Mesendoderm (in vitro differentiated cells): ENCODE measurements at regions not wholly inside any gene's neighbourhood (a gene's known extent, or its start where the extent isn't known, plus 50 kb on each side); places are given as distances from the start of the nearest gene placed in this dataset.

Source experiments
- DNase-seq: peaks from one replicate; pipeline ENCODE4 v3.0.0; 2013
- H2AK5ac ChIP-seq: 2 replicates; pipeline ENCODE4 v1.6.1; 2013; ENCODE audit warnings: low read length, inconsistent platforms
- H2BK120ac ChIP-seq: 2 replicates; pipeline ENCODE4 v1.6.1; 2013; ENCODE audit warnings: low read depth, mild to moderate bottlenecking, low read length, moderate library complexity, mixed read lengths
- H2BK15ac ChIP-seq: replicated peaks from 2 replicates; pipeline ENCODE4 v1.6.1; 2013; ENCODE audit warnings: low read depth, mild to moderate bottlenecking, moderate library complexity
- H2BK5ac ChIP-seq: 2 replicates; pipeline ENCODE4 v1.6.1; 2013; ENCODE audit warnings: low read length, inconsistent platforms
- H3K18ac ChIP-seq: 2 replicates; pipeline ENCODE4 v1.6.1; 2013; ENCODE audit warnings: mild to moderate bottlenecking, low read length, mixed read lengths
- H3K23ac ChIP-seq: one replicate; pipeline ENCODE4 v1.6.1; 2013; ENCODE audit warnings: low read length
- H3K27ac ChIP-seq: 2 replicates; pipeline ENCODE4 v1.5.1; 2013; ENCODE audit warnings: low read depth, mild to moderate bottlenecking, inconsistent platforms, low read length, moderate library complexity
- H3K27me3 ChIP-seq: 2 replicates; pipeline ENCODE4 v1.6.1; 2013; ENCODE audit warnings: low read length, control low read depth, mild to moderate bottlenecking, inconsistent platforms; ENCODE audit not compliant: insufficient read depth, poor library complexity
- H3K36me3 ChIP-seq: 2 replicates; pipeline ENCODE4 v1.6.1; 2013; ENCODE audit warnings: low read length, inconsistent platforms; ENCODE audit not compliant: control insufficient read depth, insufficient read depth
- H3K4ac ChIP-seq: one replicate; pipeline ENCODE4 v1.6.1; 2013; ENCODE audit warnings: low read depth, mild to moderate bottlenecking, low read length, moderate library complexity
- H3K4me1 ChIP-seq: 2 replicates; pipeline ENCODE4 v1.6.1; 2013; ENCODE audit warnings: low read depth, low read length, inconsistent platforms; ENCODE audit not compliant: control insufficient read depth
- H3K4me2 ChIP-seq: 2 replicates; pipeline ENCODE4 v1.6.1; 2013; ENCODE audit warnings: low read length
- H3K4me3 ChIP-seq: 2 replicates; pipeline ENCODE4 v1.5.1; 2013; ENCODE audit warnings: mild to moderate bottlenecking, low read length
- H3K56ac ChIP-seq: one replicate; pipeline ENCODE4 v1.6.1; 2013; ENCODE audit warnings: low read length
- H3K79me1 ChIP-seq: 2 replicates; pipeline ENCODE4 v1.6.1; 2013; ENCODE audit warnings: low read length, inconsistent platforms
- H3K79me2 ChIP-seq: 2 replicates; pipeline ENCODE4 v1.6.1; 2013; ENCODE audit warnings: mild to moderate bottlenecking, low read length; ENCODE audit not compliant: control insufficient read depth, insufficient read depth
- H3K9ac ChIP-seq: 2 replicates; pipeline ENCODE4 v1.6.1; 2013; ENCODE audit warnings: low read length, inconsistent platforms
- H4K5ac ChIP-seq: one replicate; pipeline ENCODE4 v1.6.1; 2013; ENCODE audit warnings: low read length
- H4K8ac ChIP-seq: one replicate; pipeline ENCODE4 v1.6.1; 2013; ENCODE audit warnings: low read depth, mild to moderate bottlenecking, control low read depth, low read length, moderate library complexity
- WGBS: extraction: QIAGEN DNeasy Blood & Tissue Kit; methylation state at CpG from one replicate; pipeline ENCODE4 v1.1.7; 2013; ENCODE audit warnings: low lambda C conversion rate, missing lambda C conversion rate; ENCODE audit not compliant: insufficient coverage; ENCODE audit errors: extremely low coverage; 5-methylcytosine and 5-hydroxymethylcytosine counted together

GRCh38 chr2:204344119-204344518 is 201.2 kb upstream of the PARD3B start:
- Histone ChIP-seq H3K4me1 (no peaks in the 10 kb centered on the region), H4K8ac (no peak overlapping the region), H2AK5ac (no peak overlapping the region), H3K27ac (no peak overlapping the region), H4K5ac (no peak overlapping the region), H3K4ac (no peak overlapping the region), H3K79me2 (no peaks in the 10 kb centered on the region), H3K79me1 (no peaks in the 10 kb centered on the region), H2BK5ac (no peak overlapping the region), H3K36me3 (no peaks in the 10 kb centered on the region), H3K9ac (no peak overlapping the region), H3K4me2 (no peak overlapping the region), H3K18ac (no peak overlapping the region), H2BK15ac (no peak overlapping the region), H3K4me3 (no peak overlapping the region), H2BK120ac (no peak overlapping the region), H3K56ac (no peak overlapping the region), H3K23ac (no peak overlapping the region), H3K27me3 (no peaks in the 10 kb centered on the region)
- DNase-seq = no peak
- no CpG with 5 or more reads among the region's 2 CpGs for WGBS

- H2BK120ac ChIP-seq = no peak overlapping the region
- WGBS = no CpG with 5 or more reads among the region's 3 CpGs
Measured at GRCh38 chr2:204346906-204347305, 198.4 kb upstream of the PARD3B start.

GRCh38 chr2:204353823-204354222 is 191.5 kb upstream of the PARD3B start:
- Histone ChIP-seq H3K4me3 (no peak overlapping the region), H3K27ac (no peak overlapping the region), H2BK15ac (no peak overlapping the region), H3K56ac (no peak overlapping the region), H3K27me3 (no peaks in the 10 kb centered on the region), H2BK120ac (no peak overlapping the region), H2AK5ac (no peak overlapping the region), H3K36me3 (no peaks in the 10 kb centered on the region), H4K5ac (no peak overlapping the region), H2BK5ac (no peak overlapping the region), H3K23ac (no peak overlapping the region), H3K4ac (no peak overlapping the region), H3K79me2 (no peaks in the 10 kb centered on the region), H3K4me1 (no peaks in the 10 kb centered on the region), H3K79me1 (no peaks in the 10 kb centered on the region), H4K8ac (no peak overlapping the region), H3K9ac (no peak overlapping the region), H3K18ac (no peak overlapping the region), H3K4me2 (no peak overlapping the region)
- WGBS = no CpG with 5 or more reads among the region's 4 CpGs
- no peak for DNase-seq

More at GRCh38 chr2:204346906-204347305, 198.4 kb upstream of the PARD3B start:
- no peak overlapping the region for H3K56ac ChIP-seq
- H3K79me1 ChIP-seq = no peaks in the 10 kb centered on the region
- H3K4me1 ChIP-seq = no peaks in the 10 kb centered on the region
- H3K4ac ChIP-seq = no peak overlapping the region
- no peak overlapping the region for H2BK5ac ChIP-seq
- H3K27ac ChIP-seq = no peak overlapping the region
- no peak overlapping the region for H2AK5ac ChIP-seq
- no peaks in the 10 kb centered on the region for H3K79me2 ChIP-seq
- H3K18ac ChIP-seq = no peak overlapping the region
- no peak overlapping the region for H3K9ac ChIP-seq
- no peak overlapping the region for H2BK15ac ChIP-seq
- no peak overlapping the region for H3K4me2 ChIP-seq
- H4K8ac ChIP-seq = no peak overlapping the region
- no peak overlapping the region for H4K5ac ChIP-seq
- no peaks in the 10 kb centered on the region for H3K36me3 ChIP-seq
- H3K4me3 ChIP-seq = no peak overlapping the region
- no peaks in the 10 kb centered on the region for H3K27me3 ChIP-seq
- H3K23ac ChIP-seq = no peak overlapping the region
- no peak for DNase-seq

- WGBS = no CpG with 5 or more reads among the region's 2 CpGs
- Histone ChIP-seq H3K4ac (no peak overlapping the region), H3K36me3 (no peaks in the 10 kb centered on the region), H2AK5ac (no peak overlapping the region), H3K27ac (no peak overlapping the region), H3K4me3 (no peak overlapping the region), H2BK15ac (no peak overlapping the region), H3K4me2 (no peak overlapping the region), H2BK120ac (no peak overlapping the region), H2BK5ac (no peak overlapping the region), H4K5ac (no peak overlapping the region), H4K8ac (no peak overlapping the region), H3K79me1 (no peaks in the 10 kb centered on the region), H3K18ac (no peak overlapping the region), H3K27me3 (no peaks in the 10 kb centered on the region), H3K23ac (no peak overlapping the region), H3K56ac (no peak overlapping the region), H3K4me1 (no peaks in the 10 kb centered on the region), H3K9ac (no peak overlapping the region), H3K79me2 (no peaks in the 10 kb centered on the region)
- no peak for DNase-seq
Measured at GRCh38 chr2:204354442-204354856, 190.8 kb upstream of the PARD3B start.

- Histone ChIP-seq H2BK120ac (no peak overlapping the region), H2BK5ac (no peak overlapping the region), H3K9ac (no peak overlapping the region), H2BK15ac (no peak overlapping the region), H3K79me1 (no peaks in the 10 kb centered on the region), H4K8ac (no peak overlapping the region), H3K36me3 (no peaks in the 10 kb centered on the region), H3K27ac (no peak overlapping the region), H4K5ac (no peak overlapping the region), H3K4me2 (no peak overlapping the region), H3K4ac (no peak overlapping the region), H3K79me2 (no peaks in the 10 kb centered on the region), H3K23ac (no peak overlapping the region), H3K4me3 (no peak overlapping the region), H3K4me1 (no peaks in the 10 kb centered on the region), H3K56ac (no peak overlapping the region), H3K27me3 (no peaks in the 10 kb centered on the region), H3K18ac (no peak overlapping the region), H2AK5ac (no peak overlapping the region)
- DNase-seq = no peak
- WGBS = no CpG with 5 or more reads among the region's 1 CpG
Measured at GRCh38 chr2:204355688-204356087, 189.6 kb upstream of the PARD3B start.

- DNase-seq = no peak
- Histone ChIP-seq H3K4me1 (no peaks in the 10 kb centered on the region), H3K36me3 (no peaks in the 10 kb centered on the region), H4K5ac (no peak overlapping the region), H2AK5ac (no peak overlapping the region), H2BK15ac (no peak overlapping the region), H2BK5ac (no peak overlapping the region), H3K4ac (no peak overlapping the region), H3K4me2 (no peak overlapping the region), H2BK120ac (no peak overlapping the region), H3K4me3 (no peak overlapping the region), H3K56ac (no peak overlapping the region), H3K18ac (no peak overlapping the region), H3K23ac (no peak overlapping the region), H3K79me2 (no peaks in the 10 kb centered on the region), H3K27ac (no peak overlapping the region), H3K79me1 (no peaks in the 10 kb centered on the region), H4K8ac (no peak overlapping the region), H3K27me3 (no peaks in the 10 kb centered on the region), H3K9ac (no peak overlapping the region)
- WGBS = no CpG with 5 or more reads among the region's 4 CpGs
Measured at GRCh38 chr2:204356151-204356641, 189.1 kb upstream of the PARD3B start.
